Left lung (tissue), 4 donors: ENCODE measurements at regions not wholly inside any gene's neighbourhood (a gene's known extent, or its start where the extent isn't known, plus 50 kb on each side); places are given as distances from the start of the nearest gene placed in this dataset.
A peak's percentile ranks its signal among the peaks of the same experiment; 100 is the strongest.

Source experiments
- ATAC-seq: fragments of 200-7000 bp; cut with Tn5 transposase; one replicate; pipeline ENCODE4 v1.9.1; 2020; ENCODE audit warnings: moderate library complexity
- DNase-seq, 4 donors: peaks; one replicate each; pipeline ENCODE4 v3.0.0-alpha.2; 2013 to 2020
- H3K27ac ChIP-seq, 2 donors: fragments of 200-600 bp; sonication (generic) in 1 of 2; one replicate each; pipeline versions ENCODE4 v1.5.0 to v1.8.0; 2020 to 2021
- H3K27me3 ChIP-seq, 2 donors: fragments of 200-600 bp; sonication (generic) in 1 of 2; one replicate each; pipeline versions ENCODE4 v1.5.0 to v1.8.0; 2020 to 2021
- H3K36me3 ChIP-seq, 2 donors: fragments of 200-600 bp; sonication (generic) in 1 of 2; one replicate each; pipeline versions ENCODE4 v1.5.0 to v1.8.0; 2020 to 2021
- H3K4me1 ChIP-seq, 2 donors: fragments of 200-600 bp; one replicate each; pipeline ENCODE4 v1.8.0; 2021
- H3K4me3 ChIP-seq, 2 donors: fragments of 200-600 bp; sonication (generic) in 1 of 2; one replicate each; pipeline versions ENCODE4 v1.5.0 to v1.8.0; 2020 to 2021; ENCODE audit warnings: mild to moderate bottlenecking in 1 of 2
- H3K9me3 ChIP-seq, 2 donors: fragments of 200-600 bp; sonication (generic) in 1 of 2; one replicate each; pipeline versions ENCODE4 v1.5.0 to v1.8.0; 2020 to 2021
- intact Hi-C, 2 donors: fragments of 100-400 bp; cut with DNase I; formaldehyde crosslinking; loops; one replicate each; pipeline versions ENCODE4 v1.11.2 to v1.14.2; 2022
- TF ChIP-seq, protein P1 (sequence below), 2 donors: fragments of 200-600 bp; sonication (generic) in 1 of 2; IDR thresholded peaks; one replicate each; pipeline versions ENCODE4 v1.5.0 to v1.8.0; 2021; ENCODE audit warnings: antibody characterized with exemption in 2 of 2
- donor health status: DM: no; HTN: yes; CAD: no.
- donor health status: DM: no; HTN: no; CAD: no.

- no peak overlapping the region for H3K4me3 ChIP-seq
- intact Hi-C loops: no loop called here
- TF ChIP-seq, protein P1, sequence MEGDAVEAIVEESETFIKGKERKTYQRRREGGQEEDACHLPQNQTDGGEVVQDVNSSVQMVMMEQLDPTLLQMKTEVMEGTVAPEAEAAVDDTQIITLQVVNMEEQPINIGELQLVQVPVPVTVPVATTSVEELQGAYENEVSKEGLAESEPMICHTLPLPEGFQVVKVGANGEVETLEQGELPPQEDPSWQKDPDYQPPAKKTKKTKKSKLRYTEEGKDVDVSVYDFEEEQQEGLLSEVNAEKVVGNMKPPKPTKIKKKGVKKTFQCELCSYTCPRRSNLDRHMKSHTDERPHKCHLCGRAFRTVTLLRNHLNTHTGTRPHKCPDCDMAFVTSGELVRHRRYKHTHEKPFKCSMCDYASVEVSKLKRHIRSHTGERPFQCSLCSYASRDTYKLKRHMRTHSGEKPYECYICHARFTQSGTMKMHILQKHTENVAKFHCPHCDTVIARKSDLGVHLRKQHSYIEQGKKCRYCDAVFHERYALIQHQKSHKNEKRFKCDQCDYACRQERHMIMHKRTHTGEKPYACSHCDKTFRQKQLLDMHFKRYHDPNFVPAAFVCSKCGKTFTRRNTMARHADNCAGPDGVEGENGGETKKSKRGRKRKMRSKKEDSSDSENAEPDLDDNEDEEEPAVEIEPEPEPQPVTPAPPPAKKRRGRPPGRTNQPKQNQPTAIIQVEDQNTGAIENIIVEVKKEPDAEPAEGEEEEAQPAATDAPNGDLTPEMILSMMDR (IDR thresholded peaks at IDR 0.05): no peak
- DNase-seq (peak; percentile 51 to 68 (median 61)), ATAC-seq (peak; percentile 92)
- H3K4me1 ChIP-seq: peaks cover 0 to 6% of the 10 kb centered on the region in 2 donors
- H3K27me3 ChIP-seq: no peaks in the 10 kb centered on the region
- H3K27ac ChIP-seq: no peak overlapping the region
- H3K36me3 ChIP-seq: no peaks in the 10 kb centered on the region
- H3K9me3 ChIP-seq: no peaks in the 10 kb centered on the region
Measured at GRCh38 chr2:66929632-66930338, 467.3 kb upstream of the ETAA1 start.

DNA sequence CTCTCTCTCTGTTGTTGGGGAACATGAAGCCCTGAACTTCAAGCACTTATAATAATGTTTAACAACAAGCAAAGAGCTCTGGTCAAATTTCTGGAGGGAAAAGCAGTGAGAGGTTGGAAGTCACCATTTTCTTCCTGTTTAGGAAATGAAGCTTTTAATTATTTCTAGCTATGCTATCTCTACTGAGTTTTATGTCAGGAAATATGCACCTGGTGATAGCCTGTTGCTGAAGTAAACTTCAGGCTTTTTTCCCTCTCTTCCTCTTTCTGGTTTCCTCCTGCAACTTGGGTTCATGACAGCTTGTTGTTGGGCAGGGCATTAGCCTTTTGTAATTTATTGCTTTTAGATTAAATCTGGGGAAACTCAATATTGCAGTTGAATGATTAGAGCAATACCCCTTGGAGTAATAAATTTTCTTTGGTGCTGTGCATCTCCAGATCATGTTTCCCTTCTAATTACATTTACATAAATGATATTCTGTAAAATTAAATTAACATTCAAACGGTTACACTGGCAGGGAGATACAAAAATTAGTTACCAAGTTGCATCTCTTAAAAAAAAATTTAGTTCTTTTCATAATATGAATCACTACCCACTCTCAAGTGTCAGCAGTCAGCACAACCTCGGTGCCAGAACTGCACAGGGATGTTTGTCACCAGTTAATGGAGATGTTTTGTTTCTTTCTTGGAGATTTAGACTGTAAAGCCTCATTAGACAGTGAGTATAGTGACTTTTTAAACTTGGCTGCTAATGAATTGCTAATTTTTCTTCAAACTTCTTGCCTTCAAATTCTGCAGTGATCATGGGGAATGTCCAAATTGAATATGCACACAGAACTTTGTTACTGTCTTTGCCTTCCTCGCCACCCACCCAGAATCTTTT is 466.6 kb upstream of the ETAA1 start:
- Histone ChIP-seq H3K36me3 (no peaks in the 10 kb centered on the region), H3K27me3 (no peaks in the 10 kb centered on the region), H3K9me3 (no peaks in the 10 kb centered on the region), H3K4me3 (no peak overlapping the region), H3K27ac (no peak overlapping the region), H3K4me1 (peaks cover 0 to 6% of the 10 kb centered on the region in 2 donors)
- intact Hi-C loops: no loop called here
- TF ChIP-seq, protein P1 (IDR thresholded peaks at IDR 0.05): no peak
- DNase-seq (no peak), ATAC-seq (no peak)

- Histone ChIP-seq H3K4me3 (no peak overlapping the region), H3K4me1 (no peaks in the 10 kb centered on the region), H3K27me3 (no peaks in the 10 kb centered on the region), H3K36me3 (no peaks in the 10 kb centered on the region), H3K27ac (no peak overlapping the region), H3K9me3 (no peaks in the 10 kb centered on the region)
- no peak for DNase-seq
- TF ChIP-seq, protein P1 (IDR thresholded peaks at IDR 0.05): no peak
- no peak for ATAC-seq
- intact Hi-C loops: no loop called here
Measured at GRCh38 chr2:66938471-66938967, 458.6 kb upstream of the ETAA1 start.

- ATAC-seq (no peak), DNase-seq (no peak)
- no peaks in the 10 kb centered on the region for H3K36me3 ChIP-seq
- no peak overlapping the region for H3K4me3 ChIP-seq
- no peaks in the 10 kb centered on the region for H3K4me1 ChIP-seq
- intact Hi-C loops: no loop called here
- no peaks in the 10 kb centered on the region for H3K27me3 ChIP-seq
- H3K9me3 ChIP-seq: no peaks in the 10 kb centered on the region
- TF ChIP-seq, protein P1 (IDR thresholded peaks at IDR 0.05): no peak
- no peak overlapping the region for H3K27ac ChIP-seq
Measured at GRCh38 chr2:66940080-66940479, 457.1 kb upstream of the ETAA1 start.

DNA sequence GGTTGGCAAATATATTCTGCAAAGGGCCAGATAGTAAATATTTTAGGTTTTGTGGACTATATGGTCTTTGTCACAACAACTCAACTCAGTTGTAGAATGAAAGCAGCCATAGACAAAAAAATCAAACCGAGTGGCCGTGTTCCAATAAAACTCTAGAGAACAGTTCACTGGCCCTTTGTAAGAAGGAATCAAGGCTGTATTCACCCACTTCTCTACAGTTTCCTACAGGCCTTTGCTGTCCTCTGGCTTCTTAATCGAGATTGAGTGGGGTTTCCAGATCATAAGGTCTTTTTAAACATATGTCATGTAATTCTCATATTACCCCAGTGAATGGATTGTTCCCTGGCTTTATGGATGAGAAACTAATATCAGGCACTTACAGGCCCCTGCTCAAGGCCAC is 448.9 kb upstream of the ETAA1 start:
- no peak overlapping the region for H3K27ac ChIP-seq
- ATAC-seq (no peak), DNase-seq (no peak)
- H3K27me3 ChIP-seq: no peaks in the 10 kb centered on the region
- no peaks in the 10 kb centered on the region for H3K36me3 ChIP-seq
- H3K9me3 ChIP-seq: no peaks in the 10 kb centered on the region
- intact Hi-C loops: no loop called here
- TF ChIP-seq, protein P1 (IDR thresholded peaks at IDR 0.05): no peak
- H3K4me3 ChIP-seq: no peak overlapping the region
- no peaks in the 10 kb centered on the region for H3K4me1 ChIP-seq
